ENCODE measurements at regions not wholly inside any gene's neighbourhood (a gene's known extent, or its start where the extent isn't known, plus 50 kb on each side); places are given as distances from the start of the nearest gene placed in this dataset.
"Not testable (repeated sequence)": the region's sequence is repeated elsewhere in the genome, so short reads cannot be mapped to it uniquely, and the experiment has no call there.

DNA sequence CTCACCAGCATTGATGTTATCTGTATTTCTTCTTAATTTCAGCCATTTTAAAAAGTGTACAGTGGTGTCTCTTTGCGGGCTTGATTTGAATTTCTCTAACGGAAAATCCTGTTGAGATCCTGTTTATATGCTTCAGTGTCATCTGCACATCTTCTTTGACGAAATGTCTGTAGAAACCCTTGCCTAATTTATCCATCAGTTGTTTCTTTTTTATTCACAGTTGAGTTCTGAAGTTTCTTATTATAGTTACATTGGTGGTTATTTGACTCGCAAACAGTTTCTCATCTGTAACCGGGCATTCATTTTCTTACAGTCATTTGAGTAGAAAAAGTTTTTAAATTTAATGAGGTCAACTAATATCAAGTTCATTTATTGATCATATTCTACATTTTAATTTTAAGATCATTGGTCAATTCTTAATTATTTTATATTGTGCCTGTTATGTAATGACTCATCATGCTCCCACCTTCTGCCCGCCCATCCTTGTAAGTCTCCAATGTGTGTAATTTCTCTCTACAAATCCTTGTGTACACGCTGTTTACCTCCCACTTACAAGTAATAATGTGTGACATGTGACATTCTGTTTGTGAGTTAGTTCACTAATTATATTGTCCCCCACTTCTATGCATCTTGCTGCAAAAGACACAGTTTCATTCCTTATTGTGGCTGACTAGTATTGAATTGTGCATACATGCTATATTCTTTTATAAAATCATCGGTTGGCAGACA, 1242.8 kb downstream of the TMEM121 start:
- DNase-seq, result not testable (repeated sequence)

DNA sequence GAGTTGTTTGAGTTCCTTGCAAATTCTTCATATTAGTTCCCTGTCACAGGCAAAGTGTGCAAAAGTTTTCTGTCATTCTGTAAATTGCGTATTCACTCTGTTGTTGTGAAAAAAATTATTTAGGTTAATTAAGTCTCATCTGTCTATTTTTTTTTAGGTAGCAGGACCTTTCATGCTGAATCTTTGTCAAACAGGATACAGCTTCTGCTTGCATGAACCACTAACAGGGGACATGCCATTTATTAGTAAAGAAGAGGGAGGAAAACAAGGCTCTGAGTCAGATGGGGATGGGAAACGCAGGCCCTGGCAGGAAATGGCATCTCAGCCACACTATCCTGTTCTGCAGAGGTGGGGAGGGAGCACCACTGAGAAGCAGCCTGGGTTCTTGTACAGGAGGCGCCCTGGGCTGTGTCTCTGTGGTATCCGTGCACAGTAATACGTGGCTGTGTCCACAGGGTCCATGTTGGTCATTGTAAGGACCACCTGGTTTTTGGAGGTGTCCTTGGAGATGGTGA, 1243.8 kb downstream of the TMEM121 start:
- not testable (repeated sequence) for DNase-seq

DNA sequence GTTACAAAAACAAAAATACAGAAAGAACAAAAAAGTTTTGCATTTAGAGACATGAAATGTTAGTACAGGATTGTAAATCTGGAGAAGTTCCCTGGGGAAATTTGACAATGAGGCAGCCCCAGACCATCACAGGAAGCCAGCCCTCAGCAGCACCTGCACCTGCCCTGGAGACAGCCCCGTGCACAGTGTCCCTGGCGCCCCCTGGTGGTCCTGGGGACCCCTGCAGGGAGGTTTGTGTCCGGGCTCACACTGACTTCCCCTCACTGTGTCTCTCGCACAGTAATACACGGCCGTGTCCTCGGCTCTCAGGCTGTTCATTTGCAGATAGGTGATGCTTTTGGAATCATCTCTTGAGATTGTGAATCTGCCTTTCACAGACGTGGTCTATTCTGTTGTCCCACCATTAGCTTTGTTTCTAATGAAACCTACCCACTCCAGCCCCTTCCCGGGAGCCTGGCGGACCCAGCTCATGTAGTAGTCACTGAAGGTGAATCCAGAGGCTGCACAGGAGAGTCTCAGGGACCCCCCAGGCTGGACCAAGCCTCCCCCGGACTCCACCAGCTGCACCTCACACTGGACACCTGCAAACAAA, 1248.6 kb downstream of the TMEM121 start:
- peak; percentile 75 for DNase-seq

DNA sequence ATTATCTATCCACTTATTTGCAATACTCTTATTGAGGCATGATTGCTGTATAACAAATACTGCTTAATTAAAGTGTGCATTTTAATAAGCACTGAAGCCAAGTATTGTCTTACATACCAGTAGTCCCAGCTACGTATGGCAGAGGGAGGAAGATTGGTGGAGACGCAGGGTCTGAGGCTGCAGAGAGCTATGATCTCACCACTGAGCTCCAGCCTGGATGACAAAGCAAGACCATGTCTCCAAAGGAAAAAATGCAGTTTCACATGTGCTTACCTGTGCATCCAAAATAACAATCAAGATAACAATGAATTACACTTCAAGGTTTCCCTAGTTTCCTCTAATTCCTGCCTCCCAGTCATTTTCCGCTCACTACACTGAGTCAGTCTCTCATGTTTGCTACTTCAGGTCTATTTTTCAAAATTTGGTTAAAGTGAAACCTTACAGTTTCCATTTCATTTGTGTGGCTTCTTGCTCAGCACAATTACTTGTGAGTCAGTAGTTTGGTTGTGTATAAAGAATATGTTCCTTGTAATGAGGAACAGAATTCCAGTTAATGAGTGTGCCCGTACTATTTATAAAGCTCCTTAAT, 1250.1 kb downstream of the TMEM121 start:
- DNase-seq, result no peak

DNA sequence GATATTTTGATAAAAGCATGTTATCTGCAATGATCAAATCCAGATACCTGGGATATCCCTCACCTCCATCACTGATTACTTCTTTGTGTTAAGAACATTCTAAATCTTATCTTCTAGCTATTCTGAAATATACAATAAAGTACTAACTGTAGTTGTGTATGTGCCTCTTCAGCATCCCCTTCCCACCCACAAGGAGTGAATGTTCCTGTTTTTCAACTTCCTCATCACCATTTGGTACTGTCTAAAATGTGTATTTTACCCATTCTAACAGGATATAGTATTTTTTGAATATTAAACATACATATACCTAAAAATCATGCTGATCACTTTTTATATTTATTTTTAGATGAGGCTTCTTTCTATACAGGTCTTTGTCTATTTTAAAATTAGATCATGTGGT, 1252.6 kb downstream of the TMEM121 start:
- DNase-seq, result no peak

DNA sequence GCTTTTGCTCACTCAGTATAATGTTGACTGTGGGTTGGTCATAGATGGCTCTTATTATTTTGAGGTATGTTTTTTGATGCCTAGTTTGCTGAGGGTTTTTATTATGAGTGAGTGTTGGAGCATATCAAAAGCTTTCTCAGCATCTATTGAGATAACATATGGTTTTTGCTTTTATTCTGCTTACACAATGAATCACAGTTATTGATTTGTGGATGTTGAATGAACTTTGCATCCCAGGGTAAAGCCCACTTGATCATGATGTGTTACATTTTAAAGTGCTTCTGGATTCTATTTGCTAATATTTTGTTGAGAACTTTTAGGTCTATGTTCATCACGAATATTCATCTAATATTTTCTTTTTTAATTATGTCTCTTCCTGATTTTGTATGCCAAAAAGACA, 1260.3 kb downstream of the TMEM121 start:
- DNase-seq, result no peak

DNA sequence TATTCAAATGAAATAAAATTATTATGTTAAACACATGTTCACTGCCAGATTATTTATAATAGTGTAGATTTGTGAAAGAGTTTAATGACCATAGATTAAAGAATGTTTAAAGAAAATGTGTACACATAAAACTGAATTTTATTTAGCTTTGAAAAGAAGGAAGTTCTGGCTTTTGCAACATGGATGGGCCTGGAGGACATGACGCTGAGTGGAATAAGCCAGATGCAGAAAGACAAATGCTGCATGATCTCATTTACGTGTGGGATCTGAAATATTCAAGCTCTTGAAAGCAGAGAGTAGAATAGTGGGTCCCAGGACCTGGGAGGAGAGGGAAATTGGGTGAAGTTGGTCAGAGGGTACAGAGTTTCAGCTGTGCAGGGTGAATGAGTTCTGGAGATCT, 1261.2 kb downstream of the TMEM121 start:
- no peak for DNase-seq

DNA sequence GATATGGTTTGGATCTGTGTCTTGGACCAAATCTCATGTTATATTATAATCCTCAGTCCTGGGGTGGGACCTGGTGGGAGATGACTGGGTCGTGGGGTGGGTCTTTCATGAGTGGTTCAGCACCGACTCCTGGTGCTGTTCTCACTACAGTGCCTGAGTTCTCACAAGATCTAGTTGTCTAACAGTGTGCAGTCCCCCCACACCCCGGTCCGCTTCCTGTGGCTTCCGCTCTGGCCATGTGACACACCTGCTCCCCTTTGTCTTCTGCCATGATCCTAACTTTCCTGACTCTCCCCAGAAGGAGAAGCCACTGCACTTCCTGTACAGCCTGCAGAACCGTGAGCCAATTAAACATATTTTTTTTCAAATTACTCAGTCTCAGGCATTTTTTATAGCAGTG, 1262.2 kb downstream of the TMEM121 start:
- DNase-seq, result no peak

DNA sequence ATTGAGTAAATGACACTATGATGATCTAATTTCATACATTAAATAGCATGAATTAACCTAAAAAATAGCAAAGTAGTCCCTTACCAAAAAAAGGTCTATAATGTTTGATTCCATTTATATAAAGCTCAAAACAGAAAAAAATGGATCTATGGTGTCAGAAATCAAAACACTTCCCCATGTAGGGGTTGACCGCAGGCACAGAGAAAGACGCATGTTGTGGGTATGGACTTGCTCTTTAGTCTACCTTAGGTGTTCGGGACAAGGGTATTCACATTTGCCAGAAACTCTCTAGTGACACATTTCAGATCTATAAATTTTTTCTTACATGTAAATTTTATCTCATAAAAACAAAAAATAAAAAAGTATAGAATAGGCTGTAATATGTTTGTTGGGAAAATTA, 1262.9 kb downstream of the TMEM121 start:
- no peak for DNase-seq

DNA sequence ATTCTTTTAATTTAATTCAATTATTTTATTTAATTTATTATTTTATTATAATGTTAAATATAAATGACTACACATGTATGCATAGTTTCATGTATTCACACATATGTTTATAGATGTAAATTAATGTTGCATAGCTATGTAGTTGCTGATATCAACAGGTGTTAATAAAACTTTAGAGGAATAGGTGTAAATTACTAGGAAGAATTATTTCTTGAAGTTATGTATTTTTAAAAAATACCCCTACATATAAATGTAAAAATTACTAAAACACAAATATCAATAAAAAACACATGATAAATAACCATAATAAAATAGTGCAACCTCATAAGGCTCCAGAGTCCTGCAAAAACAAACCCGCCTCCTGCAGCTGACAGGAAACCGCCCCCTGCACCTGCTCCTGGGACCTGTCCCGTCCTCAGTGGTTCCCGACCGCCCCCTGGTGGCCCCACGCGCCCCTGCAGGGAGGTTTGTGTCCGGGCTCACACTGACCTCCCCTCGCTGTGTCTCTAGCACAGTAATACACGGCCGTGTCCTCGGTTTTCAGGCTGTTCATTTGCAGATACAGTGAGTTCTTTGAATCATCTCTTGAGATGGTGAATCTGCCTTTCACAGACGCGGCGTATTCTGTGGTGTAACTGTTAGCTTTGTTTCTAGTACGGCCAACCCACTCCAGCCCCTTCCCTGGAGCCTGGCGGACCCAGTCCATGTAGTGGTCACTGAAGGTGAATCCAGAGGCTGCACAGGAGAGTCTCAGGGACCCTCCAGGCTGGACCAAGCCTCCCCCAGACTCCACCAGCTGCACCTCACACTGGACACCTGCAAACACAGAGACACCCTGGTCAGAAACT, 1264.0 kb downstream of the TMEM121 start:
- DNase-seq, result peak; percentile 64

DNA sequence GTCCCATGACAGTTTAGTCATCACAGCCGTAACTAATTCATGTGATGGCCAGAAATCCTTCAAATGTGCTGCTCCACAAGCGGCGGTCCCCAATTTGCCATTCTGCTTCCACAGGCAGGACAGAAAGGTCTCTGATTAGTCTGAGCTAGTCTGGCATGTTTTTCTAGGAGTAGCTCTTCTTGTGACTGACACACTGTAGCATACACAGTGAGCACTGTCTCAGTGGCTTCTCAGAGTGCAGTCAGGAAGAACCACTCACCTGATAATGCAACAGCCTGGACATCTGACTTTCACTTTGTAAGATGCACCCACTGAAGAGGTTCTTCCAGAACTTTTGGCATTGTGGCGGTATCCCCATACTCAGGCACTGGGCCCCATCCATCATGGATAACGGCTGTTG, 1266.2 kb downstream of the TMEM121 start:
- DNase-seq, result no peak

DNA sequence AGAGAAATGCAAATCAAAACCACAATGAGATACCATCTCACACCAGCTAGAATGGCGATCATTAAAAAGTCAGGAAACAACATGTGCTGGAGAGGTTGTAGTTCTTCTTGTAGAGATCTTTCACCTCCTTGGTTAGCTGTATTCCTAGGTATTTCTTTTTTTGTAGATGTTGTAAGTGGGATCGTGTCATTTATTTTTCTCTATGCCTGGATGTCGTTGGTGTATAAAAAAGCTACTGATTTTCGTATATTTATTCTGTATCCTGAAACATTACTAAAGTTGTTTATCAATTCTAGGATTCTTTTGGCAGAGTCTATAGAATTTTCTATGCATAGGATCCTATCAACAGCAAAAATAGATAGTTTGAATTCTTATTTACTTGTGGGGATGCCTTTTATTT, 1271.8 kb downstream of the TMEM121 start:
- DNase-seq, result not testable (repeated sequence)

DNA sequence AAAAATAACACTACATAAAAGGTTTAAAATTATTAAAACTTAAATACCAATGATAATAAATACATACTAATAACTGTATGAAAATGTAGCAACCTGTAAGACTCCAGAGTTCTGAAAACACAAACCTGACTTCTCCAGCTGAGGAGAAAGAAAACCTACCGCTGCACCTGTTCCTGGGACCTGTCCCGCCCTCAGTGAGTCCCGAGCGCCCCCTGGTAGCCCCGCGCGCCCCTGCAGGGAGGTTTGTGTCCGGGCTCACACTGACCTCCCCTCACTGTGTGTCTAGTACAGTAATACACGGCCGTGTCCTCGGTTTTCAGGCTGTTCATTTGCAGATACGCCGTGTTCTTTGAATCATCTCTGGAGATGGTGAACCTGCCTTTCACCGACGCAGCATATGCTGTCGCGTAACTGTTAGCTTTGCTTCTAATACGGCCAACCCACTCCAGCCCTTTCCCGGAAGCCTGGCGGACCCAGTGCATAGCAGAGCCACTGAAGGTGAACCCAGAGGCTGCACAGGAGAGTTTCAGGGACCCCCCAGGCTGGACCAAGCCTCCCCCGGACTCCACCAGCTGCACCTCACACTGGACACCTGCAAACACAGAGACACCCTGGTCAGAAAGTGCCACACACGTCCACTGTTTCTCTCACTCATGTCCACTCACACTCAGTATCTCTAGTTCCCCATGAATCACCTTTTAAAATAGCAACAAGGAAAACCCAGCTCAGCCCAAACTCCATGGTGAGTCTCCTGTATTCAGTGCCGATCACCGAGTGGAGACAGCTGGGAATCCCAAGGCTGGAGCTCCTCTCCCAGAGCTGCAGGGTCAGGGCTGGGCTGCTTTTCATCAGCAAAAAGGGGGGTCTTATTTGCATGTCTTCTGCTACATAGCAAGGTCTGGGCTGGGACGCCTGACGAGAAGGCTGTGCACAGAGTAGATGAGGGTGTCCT, 1276.3 kb downstream of the TMEM121 start:
- DNase-seq, result no peak

DNA sequence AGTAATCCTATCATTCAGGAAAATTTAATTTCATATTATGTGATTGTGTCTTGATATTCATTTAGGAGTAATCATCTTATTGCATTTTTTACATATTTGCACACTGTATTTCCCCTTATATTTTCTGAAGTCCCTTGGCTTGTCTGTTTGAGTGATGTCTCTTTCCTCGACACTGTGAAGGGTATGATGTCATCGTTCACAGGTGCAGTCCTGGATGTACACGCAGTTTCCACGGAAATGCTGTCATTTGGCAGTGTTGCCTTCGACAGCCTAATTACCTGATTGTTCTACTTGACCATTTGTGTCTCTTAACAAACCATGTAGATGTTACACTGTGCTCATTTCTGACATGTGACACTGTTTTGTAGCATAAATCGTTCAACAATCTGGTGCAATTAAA, 1277.0 kb downstream of the TMEM121 start:
- DNase-seq, result no peak

DNA sequence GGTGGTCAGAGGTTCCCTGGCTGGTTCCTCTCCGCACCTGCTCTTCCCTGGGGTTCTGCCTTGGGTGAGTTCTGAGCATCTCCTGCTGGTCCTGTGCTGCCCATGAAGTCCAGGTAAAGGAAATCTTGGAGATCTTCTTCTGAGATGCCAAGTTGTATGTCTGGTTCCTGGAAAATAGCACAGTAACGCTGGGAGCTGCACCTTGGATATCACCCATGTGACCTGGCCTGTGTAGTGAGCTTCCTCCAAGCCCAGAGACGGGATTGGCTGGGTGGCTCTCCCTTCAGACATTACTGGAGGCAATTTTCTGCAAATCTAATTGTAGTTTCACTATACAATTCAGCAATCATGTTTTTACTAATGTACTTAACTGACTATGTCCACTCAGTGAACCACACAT, 1281.1 kb downstream of the TMEM121 start:
- DNase-seq, result no peak

DNA sequence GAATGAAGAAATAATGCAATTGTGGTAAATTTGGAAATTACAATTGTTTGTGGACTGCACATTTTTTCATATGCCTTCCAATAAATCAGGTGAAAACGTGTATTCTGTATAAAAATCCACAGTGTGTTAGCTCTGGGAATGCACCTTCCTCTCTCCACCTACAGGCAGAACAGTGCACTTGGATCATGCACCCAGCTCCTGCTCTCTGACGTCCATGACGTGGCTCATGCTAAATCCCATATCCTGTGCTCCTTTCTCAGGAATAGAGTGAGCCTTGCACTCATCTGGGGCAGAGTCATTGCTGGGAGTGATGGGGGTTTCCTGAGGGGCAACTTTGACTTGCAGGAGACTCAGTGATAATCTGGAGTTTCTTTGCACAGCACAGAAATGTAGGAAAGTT, 1282.1 kb downstream of the TMEM121 start:
- DNase-seq, result no peak

DNA sequence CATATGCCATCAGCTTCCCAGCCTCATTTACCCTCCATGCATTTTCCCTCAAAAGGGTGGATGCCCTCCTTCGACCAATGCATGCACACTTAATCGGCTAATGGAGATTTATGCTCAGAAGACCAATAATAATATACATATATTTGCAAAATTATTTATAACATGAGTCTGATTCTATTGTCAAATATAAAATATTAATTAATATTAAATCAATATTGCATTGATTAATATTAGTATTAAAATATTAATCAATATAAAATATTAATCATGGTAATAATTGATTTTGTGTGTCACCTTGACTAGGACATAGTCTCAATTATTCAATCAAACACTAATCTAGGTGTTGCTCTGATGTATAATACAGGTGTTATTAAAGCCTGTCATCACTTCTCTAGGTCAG, 1282.5 kb downstream of the TMEM121 start:
- DNase-seq, result no peak

DNA sequence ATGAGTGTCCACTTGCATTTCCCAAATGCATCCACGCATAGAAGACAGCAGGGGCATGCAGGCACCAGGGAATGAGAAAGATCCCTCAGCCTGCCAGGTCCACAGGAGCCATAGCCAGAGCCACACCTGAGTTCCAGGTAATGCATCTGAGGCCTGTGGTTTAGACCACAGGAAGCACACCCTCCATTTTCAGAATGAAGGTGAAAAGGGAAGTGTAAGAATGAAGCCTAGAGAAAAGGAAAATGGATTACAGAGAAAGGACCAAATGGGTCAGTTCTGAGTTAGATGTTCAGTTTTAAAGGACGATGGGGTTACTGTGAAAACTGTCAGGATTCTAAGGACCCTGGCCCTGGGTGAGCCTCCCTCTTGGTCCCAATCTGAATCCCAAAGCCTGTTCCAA, 1283.2 kb downstream of the TMEM121 start:
- no peak for DNase-seq

DNA sequence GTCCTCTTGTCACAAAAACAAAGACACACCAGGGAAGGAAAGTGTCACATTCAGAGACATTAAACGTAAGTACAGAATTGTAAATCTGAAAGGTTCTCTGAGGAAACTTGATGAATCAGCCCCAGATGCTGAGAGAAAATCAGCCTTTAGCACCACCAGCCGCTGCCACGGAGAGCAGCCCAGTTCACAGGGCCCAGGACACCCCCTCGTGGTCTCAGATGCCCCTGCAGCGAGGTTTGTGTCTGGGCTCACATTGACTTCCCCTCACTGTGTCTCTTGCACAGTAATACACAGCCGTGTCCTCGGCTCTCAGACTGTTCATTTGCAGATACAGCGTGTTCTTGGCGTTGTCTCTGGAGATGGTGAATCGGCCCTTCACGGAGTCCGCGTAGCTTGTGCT, 1283.8 kb downstream of the TMEM121 start:
- not testable (repeated sequence) for DNase-seq

DNA sequence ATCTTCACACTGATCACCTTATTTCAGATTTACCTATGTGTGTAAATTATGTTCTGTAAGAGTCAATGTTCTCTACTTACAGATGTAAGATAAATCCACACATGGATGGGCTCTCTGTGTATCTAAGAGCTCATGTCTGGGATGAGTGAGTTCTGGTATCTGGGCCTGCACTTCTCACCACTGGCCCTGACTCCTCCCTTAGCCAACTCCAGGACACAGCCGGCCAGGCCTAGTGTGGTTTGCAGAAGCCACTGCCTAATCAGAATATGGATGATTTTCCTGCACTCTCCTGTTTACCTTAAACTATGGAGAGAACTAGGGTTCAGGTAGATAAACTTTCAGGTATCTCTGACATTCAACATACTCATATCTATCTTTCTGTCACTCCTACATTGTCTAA, 1284.8 kb downstream of the TMEM121 start:
- DNase-seq, result no peak

DNA sequence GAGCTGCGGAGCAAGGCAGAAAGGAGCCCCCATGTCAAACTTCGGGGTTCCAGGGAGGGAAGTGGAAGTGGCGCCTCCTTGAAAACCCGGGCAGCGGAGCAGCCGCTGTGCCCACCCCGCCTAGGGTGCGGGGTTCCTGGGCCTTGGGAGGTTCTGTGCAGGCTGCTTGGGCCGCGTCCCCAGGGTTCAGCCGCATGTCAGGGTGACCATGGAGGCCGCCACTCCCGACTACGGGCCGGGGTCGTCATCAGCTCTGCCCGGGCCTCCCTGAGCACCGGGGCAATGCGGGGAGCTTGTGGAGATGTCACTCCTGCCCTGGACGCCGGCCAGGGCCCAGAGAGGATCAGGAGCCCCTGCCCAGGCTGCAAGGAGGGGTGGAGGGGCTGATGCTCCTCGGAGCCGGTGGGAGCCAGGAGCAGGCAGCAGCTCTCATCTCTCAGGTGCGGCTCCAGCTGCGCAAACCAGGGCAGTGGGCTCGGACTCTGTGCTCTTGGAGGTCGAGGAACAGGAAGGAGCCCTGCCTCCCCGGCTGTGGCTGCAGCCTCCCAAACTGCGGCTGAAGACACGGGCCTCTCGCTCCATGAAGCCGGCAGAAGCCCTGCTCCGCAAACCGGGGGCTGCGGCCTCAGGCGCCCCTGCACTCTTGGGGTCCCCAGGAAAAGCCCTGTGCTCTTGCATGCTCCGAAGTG, 1286.5 kb downstream of the TMEM121 start:
- DNase-seq, result no peak

DNA sequence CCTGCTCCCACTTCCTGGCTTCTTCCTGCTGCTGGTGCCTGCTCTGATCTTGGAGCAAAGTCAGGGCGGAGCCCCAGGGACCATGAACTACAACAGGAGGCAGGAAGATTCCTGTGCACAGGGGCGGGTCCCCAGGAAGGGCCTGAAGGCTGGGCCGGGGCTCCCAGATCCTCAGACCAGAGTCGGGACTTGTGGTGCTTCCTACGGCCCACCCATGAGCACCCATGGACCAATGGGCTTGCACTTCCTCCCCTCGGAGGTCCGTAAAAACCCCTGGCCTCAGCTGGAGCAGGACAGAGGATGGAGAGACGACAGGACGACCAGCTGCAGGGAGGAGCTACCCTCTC, 1287.1 kb downstream of the TMEM121 start:
- no peak for DNase-seq

Data from effector CD8-positive, alpha-beta T cell (primary cell).